ENCODE measurements at regions not wholly inside any gene's neighbourhood (a gene's known extent, or its start where the extent isn't known, plus 50 kb on each side); places are given as distances from the start of the nearest gene placed in this dataset.

DNA sequence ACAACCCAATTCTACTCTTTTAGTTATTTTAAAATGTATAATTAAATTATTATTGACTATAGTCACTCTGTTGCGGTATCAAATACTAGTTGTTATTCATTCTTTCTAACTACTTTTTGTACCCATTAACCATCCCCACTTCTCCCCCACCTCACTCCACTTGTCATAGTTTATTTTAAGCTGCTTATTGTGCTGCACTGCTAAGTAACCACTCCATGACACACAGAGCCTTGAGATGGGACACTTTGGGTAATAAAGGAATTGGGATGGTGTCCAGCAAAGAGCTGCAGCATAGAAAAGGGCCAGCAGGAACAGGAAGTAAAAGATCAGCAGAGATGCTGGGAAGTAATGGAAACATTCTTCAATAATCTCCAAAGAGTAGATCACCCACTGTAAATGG is 123.0 kb downstream of the RPS29 start:
- Histone ChIP-seq H3K4me3 (ENCODE audit: low read length) (no peak overlapping the region), H3K27ac (ENCODE audit: low read length) (no peak overlapping the region), H3K9ac (ENCODE audit: low read depth, low read length) (no peak overlapping the region), H3K36me3 (ENCODE audit: insufficient read depth, low read depth, low read length) (no peaks in the 10 kb centered on the region), H3K9me3 (ENCODE audit: insufficient read depth, low read depth, low read length) (no peaks in the 10 kb centered on the region), H3K27me3 (ENCODE audit: insufficient read depth, low read length) (no peaks in the 10 kb centered on the region), H3K4me1 (ENCODE audit: insufficient read depth, low read length) (peaks cover 16% of the 10 kb centered on the region; the same call in 1 of the 2 replicates)

DNA sequence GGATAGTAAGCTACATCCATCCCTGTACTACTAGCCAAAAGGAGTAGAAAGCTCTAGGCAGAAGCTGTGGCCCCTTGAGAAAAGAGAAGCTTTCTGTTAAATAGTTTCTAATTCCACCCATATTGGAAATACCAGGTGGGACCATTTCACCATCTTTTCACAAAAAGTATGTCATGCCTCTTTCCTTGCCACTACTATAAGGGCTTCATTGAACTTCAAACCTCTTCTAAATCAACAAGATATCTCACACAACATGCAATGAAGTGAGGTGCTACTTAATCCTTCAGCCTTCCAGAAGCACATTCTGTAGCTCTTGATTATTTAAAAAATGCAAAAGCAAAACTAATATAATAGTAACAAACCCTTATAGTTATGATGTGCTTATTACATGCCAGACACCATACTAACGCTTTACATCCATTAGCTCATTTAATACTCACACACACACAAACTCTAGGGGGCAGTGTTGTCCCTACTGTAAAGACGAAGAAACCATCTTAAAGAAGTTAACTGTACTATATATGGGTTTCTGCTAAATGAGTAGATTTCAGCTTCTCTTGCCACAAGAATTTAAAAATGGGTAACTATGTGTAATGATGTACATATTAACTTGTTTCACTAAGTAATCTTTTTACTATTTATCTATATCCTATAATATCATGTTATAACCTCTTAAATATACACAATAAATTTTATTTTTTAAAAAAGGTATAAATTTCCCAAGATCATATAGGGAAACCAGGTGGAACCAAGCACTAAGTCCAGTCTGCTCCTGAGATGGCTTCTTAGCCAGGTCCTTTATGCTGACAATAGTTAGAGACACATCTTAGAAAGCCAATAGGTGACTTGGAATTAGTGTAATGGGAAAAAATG is 124.4 kb downstream of the RPS29 start:
- Histone ChIP-seq H3K9me3 (ENCODE audit: insufficient read depth, low read depth, low read length) (no peaks in the 10 kb centered on the region), H3K9ac (ENCODE audit: low read depth, low read length) (no peak overlapping the region), H3K4me1 (ENCODE audit: insufficient read depth, low read length) (peaks cover 14% of the 10 kb centered on the region; the same call in 1 of the 2 replicates), H3K4me3 (ENCODE audit: low read length) (no peak overlapping the region), H3K27ac (ENCODE audit: low read length) (no peak overlapping the region), H3K27me3 (ENCODE audit: insufficient read depth, low read length) (no peaks in the 10 kb centered on the region), H3K36me3 (ENCODE audit: insufficient read depth, low read depth, low read length) (no peaks in the 10 kb centered on the region)

- Histone ChIP-seq H3K9ac (ENCODE audit: low read depth, low read length) (no peak overlapping the region), H3K4me1 (ENCODE audit: insufficient read depth, low read length) (peaks cover 14% of the 10 kb centered on the region; the same call in 1 of the 2 replicates), H3K36me3 (ENCODE audit: insufficient read depth, low read depth, low read length) (no peaks in the 10 kb centered on the region), H3K4me3 (ENCODE audit: low read length) (no peak overlapping the region), H3K27ac (ENCODE audit: low read length) (no peak overlapping the region), H3K9me3 (ENCODE audit: insufficient read depth, low read depth, low read length) (no peaks in the 10 kb centered on the region), H3K27me3 (ENCODE audit: insufficient read depth, low read length) (no peaks in the 10 kb centered on the region)
Measured at GRCh38 chr14:49460662-49461061, 125.5 kb downstream of the RPS29 start.

DNA sequence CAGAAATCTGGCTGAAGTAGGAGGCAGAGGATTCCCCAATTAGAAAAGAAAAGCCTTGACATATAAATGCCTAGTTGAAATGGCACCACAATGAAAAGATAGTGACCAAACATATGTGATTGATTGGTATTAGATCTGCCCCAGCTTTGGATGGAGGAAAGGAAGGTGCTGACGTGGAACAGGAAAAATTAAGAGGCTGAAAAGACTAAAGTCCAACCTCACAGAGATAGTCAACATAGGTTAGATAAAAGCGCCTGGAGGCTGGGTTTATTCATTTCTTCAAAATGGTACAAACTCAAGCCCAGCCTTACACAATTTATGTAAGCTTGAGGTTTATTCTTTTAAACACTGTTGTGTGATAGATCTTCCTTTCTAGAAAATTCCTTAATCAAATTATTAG is 129.6 kb downstream of the RPS29 start:
- Histone ChIP-seq H3K27me3 (ENCODE audit: insufficient read depth, low read length) (no peaks in the 10 kb centered on the region), H3K9ac (ENCODE audit: low read depth, low read length) (no peak overlapping the region), H3K36me3 (ENCODE audit: insufficient read depth, low read depth, low read length) (no peaks in the 10 kb centered on the region), H3K4me3 (ENCODE audit: low read length) (no peak overlapping the region), H3K27ac (ENCODE audit: low read length) (no peak overlapping the region), H3K9me3 (ENCODE audit: insufficient read depth, low read depth, low read length) (no peaks in the 10 kb centered on the region), H3K4me1 (ENCODE audit: insufficient read depth, low read length) (no peaks in the 10 kb centered on the region)

GRCh38 chr14:49451938-49452337 is 134.2 kb downstream of the RPS29 start:
- Histone ChIP-seq H3K4me3 (ENCODE audit: low read length) (no peak overlapping the region), H3K9me3 (ENCODE audit: insufficient read depth, low read depth, low read length) (peaks cover 7% of the 10 kb centered on the region; the same call in 1 of the 2 replicates), H3K27ac (ENCODE audit: low read length) (no peak overlapping the region), H3K4me1 (ENCODE audit: insufficient read depth, low read length) (peaks cover 6% of the 10 kb centered on the region; the same call in 1 of the 2 replicates), H3K27me3 (ENCODE audit: insufficient read depth, low read length) (no peaks in the 10 kb centered on the region), H3K36me3 (ENCODE audit: insufficient read depth, low read depth, low read length) (no peaks in the 10 kb centered on the region), H3K9ac (ENCODE audit: low read depth, low read length) (no peak overlapping the region)

DNA sequence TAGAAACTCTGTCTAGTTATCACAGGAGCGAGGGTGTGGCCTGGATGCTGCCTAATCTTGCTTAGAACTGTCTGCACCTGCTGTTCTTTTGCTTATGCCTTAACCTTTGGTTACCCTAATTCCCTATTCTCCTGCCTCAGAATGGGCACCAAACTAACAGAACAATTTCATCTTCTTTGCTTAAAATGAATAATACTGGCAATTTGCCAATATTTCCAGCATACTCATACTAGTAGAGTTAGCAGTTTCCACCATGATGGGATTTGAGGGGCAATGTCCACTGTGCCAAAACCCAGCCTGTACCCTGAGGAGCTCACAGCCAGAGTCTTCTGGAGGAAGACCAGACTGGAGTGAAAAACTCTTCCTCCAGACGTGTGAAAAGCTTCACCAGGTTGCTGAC is 136.4 kb downstream of the RPS29 start:
- H3K9me3 ChIP-seq (ENCODE audit: insufficient read depth, low read depth, low read length) = peaks cover 7% of the 10 kb centered on the region; the same call in 1 of the 2 replicates
- H3K4me3 ChIP-seq (ENCODE audit: low read length) = no peak overlapping the region
- H3K27me3 ChIP-seq (ENCODE audit: insufficient read depth, low read length) = no peaks in the 10 kb centered on the region
- no peak overlapping the region for H3K9ac ChIP-seq (ENCODE audit: low read depth, low read length)
- H3K27ac ChIP-seq (ENCODE audit: low read length) = no peak overlapping the region
- H3K4me1 ChIP-seq (ENCODE audit: insufficient read depth, low read length) = peaks cover 22% of the 10 kb centered on the region; the same call in 1 of the 2 replicates
- H3K36me3 ChIP-seq (ENCODE audit: insufficient read depth, low read depth, low read length) = no peaks in the 10 kb centered on the region

- H3K4me3 ChIP-seq (ENCODE audit: low read length) = no peak overlapping the region
- no peak overlapping the region for H3K27ac ChIP-seq (ENCODE audit: low read length)
- no peaks in the 10 kb centered on the region for H3K27me3 ChIP-seq (ENCODE audit: insufficient read depth, low read length)
- peaks cover 7% of the 10 kb centered on the region; the same call in 1 of the 2 replicates for H3K9me3 ChIP-seq (ENCODE audit: insufficient read depth, low read depth, low read length)
- H3K36me3 ChIP-seq (ENCODE audit: insufficient read depth, low read depth, low read length) = no peaks in the 10 kb centered on the region
- no peak overlapping the region for H3K9ac ChIP-seq (ENCODE audit: low read depth, low read length)
- H3K4me1 ChIP-seq (ENCODE audit: insufficient read depth, low read length) = peaks cover 22% of the 10 kb centered on the region; the same call in 1 of the 2 replicates
Measured at GRCh38 chr14:49447540-49448107, 138.6 kb downstream of the RPS29 start.

DNA sequence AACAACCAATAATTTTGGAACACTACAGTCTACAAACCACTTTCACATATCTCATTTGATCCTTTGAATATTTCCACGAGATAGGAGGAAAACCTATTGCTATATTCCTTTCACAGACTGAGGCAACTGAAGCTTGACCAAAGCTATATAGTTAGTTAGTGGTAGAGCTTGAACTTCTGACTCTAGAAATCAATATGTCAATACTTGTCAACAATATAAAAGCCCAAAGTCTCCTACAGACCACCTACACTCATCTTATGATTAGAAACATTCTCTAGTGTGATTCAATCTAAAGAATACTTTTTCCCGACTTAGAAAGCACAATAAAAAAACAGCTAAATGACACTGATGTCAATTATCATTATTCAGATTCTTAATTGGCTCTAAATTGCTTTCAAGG is 139.4 kb downstream of the RPS29 start:
- no peak overlapping the region for H3K9ac ChIP-seq (ENCODE audit: low read depth, low read length)
- no peaks in the 10 kb centered on the region for H3K36me3 ChIP-seq (ENCODE audit: insufficient read depth, low read depth, low read length)
- no peak overlapping the region for H3K27ac ChIP-seq (ENCODE audit: low read length)
- H3K4me3 ChIP-seq (ENCODE audit: low read length) = no peak overlapping the region; the same call in 1 of the 2 replicates
- H3K4me1 ChIP-seq (ENCODE audit: insufficient read depth, low read length) = peaks cover 22% of the 10 kb centered on the region; the same call in 1 of the 2 replicates
- H3K9me3 ChIP-seq (ENCODE audit: insufficient read depth, low read depth, low read length) = peaks cover 7% of the 10 kb centered on the region; the same call in 1 of the 2 replicates
- H3K27me3 ChIP-seq (ENCODE audit: insufficient read depth, low read length) = no peaks in the 10 kb centered on the region

GRCh38 chr14:49438256-49438770 is 147.9 kb downstream of the RPS29 start:
- H3K4me3 ChIP-seq (ENCODE audit: low read length) = no peak overlapping the region
- no peaks in the 10 kb centered on the region for H3K36me3 ChIP-seq (ENCODE audit: insufficient read depth, low read depth, low read length)
- no peaks in the 10 kb centered on the region for H3K9me3 ChIP-seq (ENCODE audit: insufficient read depth, low read depth, low read length)
- no peaks in the 10 kb centered on the region for H3K27me3 ChIP-seq (ENCODE audit: insufficient read depth, low read length)
- H3K27ac ChIP-seq (ENCODE audit: low read length) = no peak overlapping the region
- H3K9ac ChIP-seq (ENCODE audit: low read depth, low read length) = no peak overlapping the region
- no peaks in the 10 kb centered on the region for H3K4me1 ChIP-seq (ENCODE audit: insufficient read depth, low read length)

DNA sequence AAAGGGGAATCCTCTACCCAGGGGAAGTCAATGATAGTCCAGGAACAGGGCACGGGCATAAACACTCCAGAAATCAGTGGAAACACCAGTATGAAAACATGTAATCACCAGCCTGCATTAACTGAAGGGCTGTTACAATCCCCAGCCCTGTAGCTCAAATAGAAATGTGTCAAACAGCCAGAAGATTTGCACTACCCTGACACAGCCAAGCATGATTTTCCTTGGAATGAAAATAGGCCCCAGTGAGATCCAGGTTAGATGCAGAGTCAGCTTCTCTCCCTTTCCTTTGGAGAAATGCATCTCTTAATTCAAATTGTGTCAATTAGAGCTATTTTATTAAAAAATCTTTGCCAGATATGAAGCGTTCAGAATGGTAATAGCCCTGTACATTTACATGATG is 158.1 kb downstream of the RPS29 start:
- Histone ChIP-seq H3K4me1 (ENCODE audit: insufficient read depth, low read length) (peaks cover 2% of the 10 kb centered on the region; the same call in 1 of the 2 replicates), H3K27me3 (ENCODE audit: insufficient read depth, low read length) (no peaks in the 10 kb centered on the region)

GRCh38 chr14:49427117-49427516 is 159.1 kb downstream of the RPS29 start:
- Histone ChIP-seq H3K4me3 (ENCODE audit: low read length) (no peak overlapping the region), H3K36me3 (ENCODE audit: insufficient read depth, low read depth, low read length) (no peaks in the 10 kb centered on the region), H3K4me1 (ENCODE audit: insufficient read depth, low read length) (peaks cover 2% of the 10 kb centered on the region; the same call in 1 of the 2 replicates), H3K9ac (ENCODE audit: low read depth, low read length) (no peak overlapping the region), H3K27me3 (ENCODE audit: insufficient read depth, low read length) (no peaks in the 10 kb centered on the region), H3K27ac (ENCODE audit: low read length) (no peak overlapping the region), H3K9me3 (ENCODE audit: insufficient read depth, low read depth, low read length) (no peaks in the 10 kb centered on the region)

More for the DNA sequence above, 158.1 kb downstream of the RPS29 start:
- Histone ChIP-seq H3K9me3 (ENCODE audit: insufficient read depth, low read depth, low read length) (no peaks in the 10 kb centered on the region), H3K27ac (ENCODE audit: low read length) (no peak overlapping the region), H3K4me3 (ENCODE audit: low read length) (no peak overlapping the region), H3K36me3 (ENCODE audit: insufficient read depth, low read depth, low read length) (no peaks in the 10 kb centered on the region), H3K9ac (ENCODE audit: low read depth, low read length) (no peak overlapping the region)
